HCT116 (cell line): ENCODE measurements at regions not wholly inside any gene's neighbourhood (a gene's known extent, or its start where the extent isn't known, plus 50 kb on each side); places are given as distances from the start of the nearest gene placed in this dataset.

Experiments used
- ATAC-seq: fragments of 200-7000 bp; cut with Tn5 transposase; 2 replicates; pipeline ENCODE4 v1.9.1; 2020; ENCODE audit warnings: mild to moderate bottlenecking, moderate library complexity
- BruUV-seq: library from RNA; stranded (reverse); fragments of 400-500 nt; replicated peaks from 2 replicates; lab custom pipeline; 2021; lab: Mats Ljungman, UMichigan
- CTCF ChIA-PET: fragments of 300-600 bp; sonication (Branson Sonifier 250); formaldehyde crosslinking; loops from one replicate; lab custom pipeline; 2021; ENCODE audit warnings: antibody characterized with exemption; lab: Charles Lee
- POLR2A ChIA-PET: fragments of 300-600, 350-600 bp; sonication (Branson Sonifier 250); formaldehyde crosslinking; loops from one replicate; lab custom pipeline; 2021; ENCODE audit warnings: antibody characterized with exemption; lab: Charles Lee
- RAD21 ChIA-PET, 2 experiments: fragments of 300-600 bp; sonication (Branson Sonifier 250); formaldehyde crosslinking; loops; one replicate each; lab custom pipeline; 2023; ENCODE audit warnings: low total read pairs in 2 of 2; ENCODE audit not compliant: uncharacterized antibody in 2 of 2, unreplicated experiment in 2 of 2, low non-redundant PET in 1 of 2; lab: Charles Lee
- DNase-seq: peaks from one replicate; pipeline ENCODE4 v3.0.0-alpha.2; 2010; ENCODE audit warnings: low read depth, low spot score
- H2AFZ ChIP-seq: fragments of 200-600 bp; shearing (Covaris generic), sonication (generic); 2 replicates; pipeline ENCODE4 v1.6.1; 2017; ENCODE audit warnings: low read depth, mixed run types, mixed read lengths, antibody characterized with exemption, low read length; ENCODE audit not compliant: poor library complexity, severe bottlenecking
- H3K27ac ChIP-seq: 2 replicates; pipeline ENCODE4 v1.5.1; 2012; ENCODE audit warnings: low read depth, low read length
- H3K27me3 ChIP-seq: fragments of 200-600 bp; sonication (generic); 2 replicates; pipeline ENCODE4 v1.6.1; 2016; ENCODE audit warnings: mixed run types, low read length, mixed read lengths; ENCODE audit not compliant: insufficient read depth
- H3K36me3 ChIP-seq, 2 experiments: fragments of 200-500 bp in 1 of 2; fragments of 200-600 bp in 1 of 2; sonication (Bioruptor generic) in 1 of 2; sonication (generic) in 1 of 2; 2 replicates each; pipeline versions ENCODE4 v1.5.1 to v1.6.1; 2014 to 2016; ENCODE audit warnings: low read length in 2 of 2, inconsistent platforms in 1 of 2, mixed read lengths in 1 of 2, mixed run types in 1 of 2; ENCODE audit not compliant: insufficient read depth in 2 of 2, control insufficient read depth in 1 of 2
- H3K4me1 ChIP-seq, 2 experiments: fragments of 200-600 bp in 1 of 2; sonication (generic) in 1 of 2; 2 replicates each; pipeline versions ENCODE4 v1.5.1 to v1.6.1; 2012 to 2017; ENCODE audit warnings: low read length in 2 of 2, inconsistent platforms in 1 of 2, mild to moderate bottlenecking in 1 of 2, mixed read lengths in 1 of 2, mixed run types in 1 of 2, moderate library complexity in 1 of 2; ENCODE audit not compliant: insufficient read depth in 2 of 2, control insufficient read depth in 1 of 2
- H3K4me2 ChIP-seq: fragments of 200-600 bp; sonication (generic); 2 replicates; pipeline ENCODE4 v1.6.1; 2017; ENCODE audit warnings: mixed run types, low read length, mixed read lengths
- H3K4me3 ChIP-seq, 2 experiments: fragments of 200-600 bp in 1 of 2; sonication (generic) in 1 of 2; replicated peaks in 1 of 2; 2 replicates each; pipeline ENCODE4 v1.5.1; 2011 to 2016; ENCODE audit warnings: low read length in 2 of 2, control low read depth in 1 of 2, low read depth in 1 of 2, mild to moderate bottlenecking in 1 of 2, mixed read lengths in 1 of 2, mixed run types in 1 of 2
- H3K79me2 ChIP-seq: fragments of 200-600 bp; sonication (generic); 2 replicates; pipeline ENCODE4 v1.6.1; 2017; ENCODE audit warnings: mild to moderate bottlenecking, mixed run types, low read length, moderate library complexity, mixed read lengths; ENCODE audit not compliant: insufficient read depth
- H3K9ac ChIP-seq: fragments of 200-600 bp; sonication (generic); 2 replicates; pipeline ENCODE4 v1.6.1; 2016; ENCODE audit warnings: low read length, mixed read lengths
- H3K9me2 ChIP-seq: fragments of 200-600 bp; sonication (generic), shearing (Covaris generic); 2 replicates; pipeline ENCODE4 v1.6.1; 2017; ENCODE audit warnings: mixed run types, mild to moderate bottlenecking, moderate library complexity; ENCODE audit not compliant: insufficient read depth
- H3K9me3 ChIP-seq, 2 experiments: fragments of 200-500 bp in 1 of 2; fragments of 200-600 bp in 1 of 2; sonication (Bioruptor generic) in 1 of 2; sonication (generic) in 1 of 2; 2 replicates each; pipeline ENCODE4 v1.6.1; 2014 to 2017; ENCODE audit warnings: low read length in 2 of 2, mixed read lengths in 2 of 2, inconsistent platforms in 1 of 2, low read depth in 1 of 2, mild to moderate bottlenecking in 1 of 2, mixed run types in 1 of 2, moderate library complexity in 1 of 2; ENCODE audit not compliant: control insufficient read depth in 1 of 2, insufficient read depth in 1 of 2
- H4K20me1 ChIP-seq: fragments of 200-600 bp; sonication (generic), shearing (Covaris generic); 2 replicates; pipeline ENCODE4 v1.6.1; 2017; ENCODE audit warnings: mixed run types, mild to moderate bottlenecking, moderate library complexity; ENCODE audit not compliant: insufficient read depth
- ATF3 ChIP-seq: IDR thresholded peaks from 2 replicates; pipeline ENCODE4 v1.6.1; 2012
- CBX3 ChIP-seq: IDR thresholded peaks from 2 replicates; pipeline ENCODE4 v1.6.1; 2012; ENCODE audit warnings: low read depth
- CEBPB ChIP-seq: IDR thresholded peaks from 2 replicates; pipeline ENCODE4 v1.6.1; 2012; ENCODE audit warnings: low read depth
- CTCF ChIP-seq, 3 experiments: fragments of 200-600 bp in 1 of 3; sonication (generic) in 1 of 3; IDR thresholded peaks in 2 of 3; conservative IDR thresholded peaks in 1 of 3; 2 replicates each; pipeline ENCODE4 v1.5.1; 2012 to 2017; ENCODE audit warnings: low read depth in 2 of 3, low read length in 2 of 3, antibody characterized with exemption in 1 of 3, borderline replicate concordance in 1 of 3, control low read depth in 1 of 3, mild to moderate bottlenecking in 1 of 3, mixed read lengths in 1 of 3, mixed run types in 1 of 3, moderate library complexity in 1 of 3; ENCODE audit not compliant: insufficient read depth in 1 of 3
- EGR1 ChIP-seq: IDR thresholded peaks from 2 replicates; pipeline ENCODE4 v1.6.1; 2012; ENCODE audit warnings: low read depth
- EZH2 ChIP-seq: fragments of 200-600 bp; sonication (generic); IDR thresholded peaks from 2 replicates; pipeline ENCODE4 v1.6.1; 2017; ENCODE audit warnings: antibody characterized with exemption, mixed run types
- EZH2phosphoT487 ChIP-seq: fragments of 200-600 bp; IDR thresholded peaks from 2 replicates; pipeline ENCODE4 v1.6.1; 2018; ENCODE audit warnings: antibody characterized with exemption, borderline replicate concordance
- FOSL1 ChIP-seq: IDR thresholded peaks from 2 replicates; pipeline ENCODE4 v1.6.1; 2012; ENCODE audit warnings: low read depth
- MAX ChIP-seq: IDR thresholded peaks from 2 replicates; pipeline ENCODE4 v1.6.1; 2012
- POLR2A ChIP-seq: IDR thresholded peaks from 2 replicates; pipeline ENCODE4 v1.7.0; 2011; ENCODE audit warnings: borderline replicate concordance; ENCODE audit not compliant: insufficient read depth, insufficient read length; ENCODE audit errors: extremely low read depth
- POLR2AphosphoS5 ChIP-seq: IDR thresholded peaks from 2 replicates; pipeline ENCODE4 v1.6.1; 2011; ENCODE audit warnings: mild to moderate bottlenecking, low read depth, low read length, moderate library complexity
- REST ChIP-seq: IDR thresholded peaks from 2 replicates; pipeline ENCODE4 v1.6.1; 2012; ENCODE audit warnings: low read depth
- SIN3A ChIP-seq: IDR thresholded peaks from 2 replicates; pipeline ENCODE4 v1.6.1; 2012; ENCODE audit warnings: low read depth
- SRF ChIP-seq: IDR thresholded peaks from 2 replicates; pipeline ENCODE4 v1.6.1; 2012; ENCODE audit warnings: low read depth
- ZBTB33 ChIP-seq: IDR thresholded peaks from 2 replicates; pipeline ENCODE4 v1.6.1; 2011; ENCODE audit warnings: mild to moderate bottlenecking, low read length, moderate library complexity; ENCODE audit not compliant: insufficient replicate concordance; ENCODE audit errors: extremely low read depth
- ZFX ChIP-seq: fragments of 450-650 bp; IDR thresholded peaks from 2 replicates; pipeline ENCODE4 v1.6.1; 2017
- ZNF274 ChIP-seq: fragments of 200-500 bp; sonication (Bioruptor generic); IDR thresholded peaks from 2 replicates; pipeline ENCODE4 v1.6.1; 2014; ENCODE audit warnings: mild to moderate bottlenecking, low read depth, low read length, inconsistent platforms
- intact Hi-C: fragments of 100-400 bp; cut with micrococcal nuclease; formaldehyde crosslinking; loops from 2 replicates; pipeline ENCODE4 v1.10.0; 2022

GRCh38 chr9:134554373-134555093 is 87.1 kb upstream of the COL5A1 start:
- Histone ChIP-seq H3K27me3 (peaks cover 22% of the 10 kb centered on the region; the same call in 1 of the 2 replicates), H3K36me3 (no peaks in the 10 kb centered on the region), H3K4me1 (peaks cover 16 to 17% of the 10 kb centered on the region in 2 experiments), H3K9me3 (no peaks in the 10 kb centered on the region), H4K20me1 (no peaks in the 10 kb centered on the region), H3K9ac (no peak overlapping the region), H3K4me3 (no peak overlapping the region), H3K9me2 (no peaks in the 10 kb centered on the region), H3K27ac (no peak overlapping the region), H2AFZ (no peak overlapping the region), H3K4me2 (no peak overlapping the region), H3K79me2 (no peaks in the 10 kb centered on the region)
- TF ChIP-seq CEBPB (no peak), ZBTB33 (no peak), SRF (no peak), ZFX (no peak), FOSL1 (no peak), EGR1 (no peak), SIN3A (no peak), CBX3 (no peak), REST (no peak), ATF3 (no peak), POLR2A (no peak), EZH2phosphoT487 (no peak), CTCF (IDR thresholded peaks at IDR 0.05 in 2 of 3, conservative IDR thresholded peaks at IDR 0.05 in 1 of 3; ENCODE audit: borderline replicate concordance in 1 of 3, insufficient read depth in 1 of 3, low read depth in 2 of 3, low read length in 2 of 3) (no peak), POLR2AphosphoS5 (no peak), EZH2 (no peak), MAX (no peak), ZNF274 (no peak)
- no peak for DNase-seq
- RAD21 ChIA-PET = no interaction called here
- ATAC-seq = no peak
- POLR2A ChIA-PET = no interaction called here
- CTCF ChIA-PET = no interaction called here
- no TSS peak for BruUV-seq
- intact Hi-C loops = no loop called here
